ENCODE measurements at regions not wholly inside any gene's neighbourhood (a gene's known extent, or its start where the extent isn't known, plus 50 kb on each side); places are given as distances from the start of the nearest gene placed in this dataset.
A peak's percentile ranks its signal among the peaks of the same experiment; 100 is the strongest.

DNA sequence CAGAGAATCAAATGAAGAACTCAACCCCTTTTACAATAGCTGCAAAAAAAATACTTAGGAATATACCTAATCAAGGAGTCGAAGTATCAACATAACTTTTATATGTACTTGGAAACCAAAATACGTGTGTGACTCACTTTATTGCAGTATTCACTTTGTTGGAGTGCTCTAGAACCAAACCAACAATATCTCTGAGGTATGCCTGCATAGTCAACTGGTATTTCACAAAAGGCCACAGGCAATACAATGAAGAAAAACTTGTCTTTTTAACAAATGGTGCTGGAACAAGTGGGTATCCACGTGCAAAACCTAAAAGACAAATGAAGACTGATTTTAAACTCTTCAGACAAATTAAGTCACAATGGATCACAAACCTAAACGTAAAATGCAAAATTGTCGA is 385.7 kb downstream of the TLE1 start:
- no peak overlapping the region for H3K27ac ChIP-seq
- no peak for DNase-seq (ENCODE audit: low spot score)
- TF ChIP-seq, protein P1, sequence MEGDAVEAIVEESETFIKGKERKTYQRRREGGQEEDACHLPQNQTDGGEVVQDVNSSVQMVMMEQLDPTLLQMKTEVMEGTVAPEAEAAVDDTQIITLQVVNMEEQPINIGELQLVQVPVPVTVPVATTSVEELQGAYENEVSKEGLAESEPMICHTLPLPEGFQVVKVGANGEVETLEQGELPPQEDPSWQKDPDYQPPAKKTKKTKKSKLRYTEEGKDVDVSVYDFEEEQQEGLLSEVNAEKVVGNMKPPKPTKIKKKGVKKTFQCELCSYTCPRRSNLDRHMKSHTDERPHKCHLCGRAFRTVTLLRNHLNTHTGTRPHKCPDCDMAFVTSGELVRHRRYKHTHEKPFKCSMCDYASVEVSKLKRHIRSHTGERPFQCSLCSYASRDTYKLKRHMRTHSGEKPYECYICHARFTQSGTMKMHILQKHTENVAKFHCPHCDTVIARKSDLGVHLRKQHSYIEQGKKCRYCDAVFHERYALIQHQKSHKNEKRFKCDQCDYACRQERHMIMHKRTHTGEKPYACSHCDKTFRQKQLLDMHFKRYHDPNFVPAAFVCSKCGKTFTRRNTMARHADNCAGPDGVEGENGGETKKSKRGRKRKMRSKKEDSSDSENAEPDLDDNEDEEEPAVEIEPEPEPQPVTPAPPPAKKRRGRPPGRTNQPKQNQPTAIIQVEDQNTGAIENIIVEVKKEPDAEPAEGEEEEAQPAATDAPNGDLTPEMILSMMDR (conservative IDR thresholded peaks at IDR 0.05; ENCODE audit: low read depth), result no peak
- CTCF ChIA-PET, result no interaction called here
- POLR2A ChIA-PET (ENCODE audit: low non-redundant PET), result no interaction called here

DNA sequence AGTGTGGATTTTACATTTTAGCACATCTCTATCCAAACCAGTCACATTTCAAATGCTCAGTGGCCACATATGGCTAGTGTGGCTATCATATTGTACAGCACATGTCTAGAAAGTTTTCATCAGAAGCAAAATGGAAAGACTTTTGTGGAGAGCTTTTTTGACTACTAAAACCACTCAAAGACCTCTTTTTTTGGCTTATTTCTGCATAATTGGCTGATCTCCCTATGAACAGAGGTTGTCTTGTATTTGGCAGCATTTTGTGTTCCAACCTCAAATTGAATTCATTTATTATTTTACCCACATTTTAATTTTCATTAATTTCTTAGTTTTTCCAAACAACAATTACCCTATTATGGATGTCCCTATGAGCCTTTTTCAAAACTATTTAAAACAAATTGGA is 395.7 kb downstream of the TLE1 start:
- TF ChIP-seq, protein P1 (conservative IDR thresholded peaks at IDR 0.05; ENCODE audit: low read depth), result no peak
- DNase-seq (ENCODE audit: low spot score), result no peak
- ChIA-PET CTCF (no interaction called here), POLR2A (ENCODE audit: low non-redundant PET) (no interaction called here)
- H3K27ac ChIP-seq, result no peak overlapping the region

DNA sequence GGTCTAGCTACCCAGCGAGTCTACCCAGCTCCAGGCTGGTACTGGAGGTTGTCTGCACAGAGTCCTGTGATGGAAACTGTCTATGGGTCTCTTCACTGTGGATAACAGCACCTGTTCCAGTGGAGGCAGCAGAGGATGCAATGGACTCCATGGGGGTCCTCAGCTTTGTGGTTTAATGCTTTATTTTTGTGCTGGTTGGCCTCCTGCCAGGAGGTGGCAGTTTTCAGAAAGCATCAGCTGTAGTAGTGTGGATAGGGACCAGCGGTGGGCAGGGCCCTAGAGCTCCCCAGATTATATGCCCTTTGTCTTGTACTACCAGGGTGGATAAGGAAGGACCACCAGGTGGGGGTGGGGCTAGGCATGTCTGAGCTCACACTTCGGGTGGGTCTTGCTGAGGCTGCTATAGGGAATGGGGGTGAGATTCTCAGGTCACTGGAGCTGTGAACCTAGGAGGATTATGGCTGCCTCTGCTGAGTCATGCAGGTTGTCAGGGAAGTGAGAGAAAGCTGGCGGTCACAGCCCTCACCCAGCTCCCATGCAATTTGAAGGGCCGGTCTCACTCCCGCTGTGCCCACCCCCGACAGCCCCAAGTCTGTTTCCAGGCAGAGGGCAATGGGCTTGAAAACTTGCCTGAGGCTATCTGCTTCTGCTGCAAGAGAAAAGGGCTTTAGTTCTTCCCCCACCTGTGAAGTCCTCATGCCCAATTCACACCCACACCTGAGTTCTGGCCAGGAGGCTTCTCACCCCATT is 397.1 kb downstream of the TLE1 start:
- ChIA-PET POLR2A (ENCODE audit: low non-redundant PET) (no interaction called here), CTCF (interaction anchor here (0.6 to 1.1 kb wide), 2 partner anchors 117 to 395 kb away, joined by 4 to 5 read pairs; no protein-coding TSS in a partner anchor)
- no peak overlapping the region for H3K27ac ChIP-seq
- no peak for DNase-seq (ENCODE audit: low spot score)
- TF ChIP-seq, protein P1 (conservative IDR thresholded peaks at IDR 0.05; ENCODE audit: low read depth), result no peak

DNA sequence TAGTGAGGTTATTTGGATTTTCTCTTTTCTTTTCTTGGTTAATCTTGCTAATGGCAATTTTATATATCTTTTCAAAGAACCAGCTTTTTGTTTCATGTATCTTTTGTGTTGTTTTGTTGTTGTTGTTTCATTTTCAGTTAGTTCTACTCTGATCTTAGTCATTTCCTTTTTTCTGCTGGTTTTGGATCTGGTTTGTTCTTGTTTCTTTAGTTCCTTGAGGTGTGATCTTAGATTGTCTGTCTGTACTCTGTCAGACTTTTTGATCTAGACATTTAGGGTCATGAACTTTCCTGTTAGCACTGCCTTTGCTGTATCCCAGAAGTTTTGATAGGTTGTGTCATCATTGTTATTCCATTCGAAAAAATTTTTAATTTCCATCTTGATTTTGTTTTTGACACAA is 399.7 kb downstream of the TLE1 start:
- DNase-seq (ENCODE audit: low spot score), result no peak
- H3K27ac ChIP-seq, result no peak overlapping the region
- CTCF ChIA-PET, result no interaction called here
- TF ChIP-seq, protein P1 (conservative IDR thresholded peaks at IDR 0.05; ENCODE audit: low read depth), result no peak
- POLR2A ChIA-PET (ENCODE audit: low non-redundant PET), result no interaction called here

DNA sequence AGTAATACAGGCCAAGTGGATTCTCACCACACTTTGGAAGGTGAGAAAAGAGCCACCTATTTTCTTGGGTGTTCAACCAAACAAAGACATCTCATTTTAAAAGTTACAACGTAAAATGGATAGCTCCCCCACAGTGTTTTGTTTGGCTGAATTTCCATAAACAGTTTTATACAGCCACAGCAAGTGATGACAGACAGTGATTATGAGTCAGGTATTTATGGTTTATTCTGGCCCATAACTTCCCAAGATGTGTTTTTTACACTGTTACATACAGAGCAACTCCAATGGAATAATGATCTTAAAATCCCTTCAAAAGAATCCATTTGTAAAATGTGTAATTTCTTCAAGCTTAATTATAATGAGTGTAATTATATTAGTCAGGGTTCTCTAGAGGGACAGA is 421.3 kb downstream of the TLE1 start:
- no peak overlapping the region for H3K27ac ChIP-seq
- no peak for DNase-seq (ENCODE audit: low spot score)
- TF ChIP-seq, protein P1 (conservative IDR thresholded peaks at IDR 0.05; ENCODE audit: low read depth), result no peak
- CTCF ChIA-PET, result no interaction called here
- POLR2A ChIA-PET (ENCODE audit: low non-redundant PET), result no interaction called here

DNA sequence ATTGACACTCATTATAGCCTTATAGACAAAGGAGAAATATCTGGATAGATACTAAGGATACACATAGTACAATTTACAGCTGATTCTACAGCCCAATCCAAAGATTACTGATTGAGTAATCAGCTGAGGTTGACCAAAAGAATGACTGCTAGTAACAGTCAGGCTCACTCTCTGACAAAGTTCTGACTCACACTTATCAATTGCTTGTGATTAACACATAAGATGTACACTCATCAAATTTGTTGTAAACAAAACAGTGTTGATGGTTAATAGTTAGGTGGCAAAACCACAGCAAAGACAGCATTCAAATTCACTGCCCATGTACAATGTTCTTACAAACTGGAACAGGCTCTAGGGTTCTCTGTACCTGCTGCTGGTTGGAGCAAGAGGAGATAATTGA is 422.7 kb downstream of the TLE1 start:
- TF ChIP-seq, protein P1 (conservative IDR thresholded peaks at IDR 0.05; ENCODE audit: low read depth), result no peak
- ChIA-PET POLR2A (ENCODE audit: low non-redundant PET) (no interaction called here), CTCF (no interaction called here)
- H3K27ac ChIP-seq, result no peak overlapping the region
- DNase-seq (ENCODE audit: low spot score), result peak; percentile 83
